Right lobe of liver (tissue), 6 donors: ENCODE measurements at regions not wholly inside any gene's neighbourhood (a gene's known extent, or its start where the extent isn't known, plus 50 kb on each side); places are given as distances from the start of the nearest gene placed in this dataset.

Source experiments
- ATAC-seq, 4 donors: fragments of 200-7000 bp; cut with Tn5 transposase; one replicate each; pipeline ENCODE4 v1.9.1; 2020; ENCODE audit warnings: mild to moderate bottlenecking in 4 of 4, moderate library complexity in 4 of 4
- DNase-seq, 3 donors: peaks; one replicate each; pipeline ENCODE4 v3.0.0-alpha.2; 2020
- H3K27ac ChIP-seq, 3 donors: fragments of 200-600 bp; one replicate each; pipeline ENCODE4 v1.8.0; 2022
- H3K27me3 ChIP-seq, 2 donors: fragments of 200-600 bp; one replicate each; pipeline ENCODE4 v1.8.0; 2022
- H3K36me3 ChIP-seq, 4 donors: fragments of 200-600 bp; sonication (generic) in 1 of 4; one replicate each; pipeline versions ENCODE4 v1.5.1 to v1.8.0; 2017 to 2022; ENCODE audit warnings: control low read depth in 1 of 4
- H3K4me1 ChIP-seq, 4 donors: fragments of 200-600 bp; sonication (generic) in 1 of 4; one replicate each; pipeline versions ENCODE4 v1.5.1 to v1.8.0; 2017 to 2022; ENCODE audit warnings: control low read depth in 1 of 4
- H3K4me3 ChIP-seq, 3 donors: fragments of 200-600 bp; one replicate each; pipeline ENCODE4 v1.8.0; 2022
- H3K9me3 ChIP-seq, 4 donors: fragments of 200-600 bp; sonication (generic) in 1 of 4; one replicate each; pipeline versions ENCODE4 v1.5.1 to v1.8.0; 2017 to 2022; ENCODE audit warnings: control low read depth in 1 of 4
- POLR2A ChIP-seq: fragments of 450-650 bp; IDR thresholded peaks from one replicate; pipeline ENCODE4 v1.6.1; 2017; ENCODE audit warnings: antibody characterized with exemption, mild to moderate bottlenecking
- WGBS: methylation state at CpG from one replicate; pipeline ENCODE4 v1.1.6; 2018; ENCODE audit warnings: low coverage, low lambda C conversion rate; ENCODE audit not compliant: insufficient coverage; ENCODE audit errors: missing lambda C conversion rate; 5-methylcytosine and 5-hydroxymethylcytosine counted together
- intact Hi-C, 2 donors: fragments of 100-400 bp; cut with DNase I; formaldehyde crosslinking; loops; one replicate each; pipeline versions ENCODE4 v1.11.2 to v1.14.1; 2022
- TF ChIP-seq, protein P1 (sequence below), 4 donors: fragments of 200-600 bp in 3 of 4; fragments of 450-650 bp in 1 of 4; IDR thresholded peaks; one replicate each; pipeline versions ENCODE4 v1.5.1 to v1.8.0; 2016 to 2022; ENCODE audit warnings: antibody characterized with exemption in 4 of 4, mild to moderate bottlenecking in 2 of 4
- donor health status: DM: no; HTN: yes; CAD: no.
- donor health status: DM: no; HTN: no; CAD: no.
- donor health status: DM: no; HTN: no; CAD: no.
- donor health status: DM: no; HTN: yes; CAD: no.
- donor health status: DM: no; HTN: yes; CAD: no.

DNA sequence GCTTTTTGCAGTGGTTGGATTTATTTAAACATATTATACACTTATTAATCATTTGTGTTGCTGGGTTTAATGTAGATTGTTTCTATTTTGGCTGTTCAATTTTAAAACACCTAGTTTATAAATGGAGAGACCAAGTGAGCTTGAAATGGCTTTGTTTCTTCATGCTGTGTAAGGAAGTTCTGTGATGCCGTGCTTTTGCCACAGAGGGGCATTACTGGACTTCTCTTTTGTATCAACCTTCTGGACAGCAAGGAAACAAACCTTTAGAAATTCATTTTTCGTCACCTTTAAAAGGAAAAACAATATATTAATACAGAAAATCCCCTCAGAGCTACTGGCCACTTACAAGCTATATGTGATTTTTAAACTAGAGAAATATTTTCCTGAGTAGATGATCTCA is 81.9 kb downstream of the DMRTA1 start:
- Histone ChIP-seq H3K9me3 (no peaks in the 10 kb centered on the region), H3K4me3 (no peak overlapping the region), H3K36me3 (no peaks in the 10 kb centered on the region), H3K4me1 (no peaks in the 10 kb centered on the region), H3K27me3 (no peaks in the 10 kb centered on the region), H3K27ac (no peak overlapping the region)
- 59% methylated on average over 2 of the region's 2 CpGs for WGBS
- no peak for ATAC-seq
- DNase-seq: no peak
- intact Hi-C loops: no loop called here
- TF ChIP-seq, protein P1, sequence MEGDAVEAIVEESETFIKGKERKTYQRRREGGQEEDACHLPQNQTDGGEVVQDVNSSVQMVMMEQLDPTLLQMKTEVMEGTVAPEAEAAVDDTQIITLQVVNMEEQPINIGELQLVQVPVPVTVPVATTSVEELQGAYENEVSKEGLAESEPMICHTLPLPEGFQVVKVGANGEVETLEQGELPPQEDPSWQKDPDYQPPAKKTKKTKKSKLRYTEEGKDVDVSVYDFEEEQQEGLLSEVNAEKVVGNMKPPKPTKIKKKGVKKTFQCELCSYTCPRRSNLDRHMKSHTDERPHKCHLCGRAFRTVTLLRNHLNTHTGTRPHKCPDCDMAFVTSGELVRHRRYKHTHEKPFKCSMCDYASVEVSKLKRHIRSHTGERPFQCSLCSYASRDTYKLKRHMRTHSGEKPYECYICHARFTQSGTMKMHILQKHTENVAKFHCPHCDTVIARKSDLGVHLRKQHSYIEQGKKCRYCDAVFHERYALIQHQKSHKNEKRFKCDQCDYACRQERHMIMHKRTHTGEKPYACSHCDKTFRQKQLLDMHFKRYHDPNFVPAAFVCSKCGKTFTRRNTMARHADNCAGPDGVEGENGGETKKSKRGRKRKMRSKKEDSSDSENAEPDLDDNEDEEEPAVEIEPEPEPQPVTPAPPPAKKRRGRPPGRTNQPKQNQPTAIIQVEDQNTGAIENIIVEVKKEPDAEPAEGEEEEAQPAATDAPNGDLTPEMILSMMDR (IDR thresholded peaks at IDR 0.05): peak in 1 of 4 donors; percentile 8
- no peak for TF ChIP-seq POLR2A

DNA sequence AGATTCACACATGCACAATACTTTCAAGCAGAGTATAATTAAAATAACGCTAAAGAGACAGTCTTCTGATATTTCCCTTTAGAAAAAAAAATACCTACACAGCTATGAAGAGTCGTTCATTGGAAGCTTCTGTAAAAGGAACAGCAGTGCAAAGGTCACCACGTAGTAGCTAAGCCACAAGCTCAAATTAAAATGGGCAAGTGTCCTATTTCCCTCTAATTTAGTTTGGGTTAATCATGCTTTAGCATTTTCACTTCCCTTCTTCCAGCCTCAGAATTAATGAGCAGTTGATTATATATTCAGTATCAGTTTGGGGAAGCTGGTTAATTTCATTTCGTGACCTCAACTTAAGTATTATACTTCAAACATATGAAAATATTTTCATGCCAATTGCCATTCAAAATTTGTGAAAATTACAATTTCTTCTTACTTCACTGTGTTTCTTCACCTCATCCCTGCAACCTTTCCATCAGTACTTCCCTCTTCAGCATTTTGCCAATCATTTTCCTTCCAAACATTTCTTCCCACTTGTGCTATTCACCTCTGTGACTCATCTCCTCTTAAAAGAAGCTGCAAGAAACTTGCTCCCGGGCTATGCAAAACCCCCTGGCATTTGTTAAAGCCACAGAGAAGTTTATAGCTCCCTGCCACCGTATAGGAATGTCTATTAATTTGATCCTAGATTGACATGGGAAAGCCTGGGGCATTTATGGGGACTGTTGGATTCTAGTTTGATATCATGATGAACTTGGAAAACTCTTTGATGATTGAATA is 83.0 kb downstream of the DMRTA1 start:
- Histone ChIP-seq H3K4me1 (no peaks in the 10 kb centered on the region), H3K27me3 (no peaks in the 10 kb centered on the region), H3K4me3 (no peak overlapping the region), H3K27ac (no peak overlapping the region), H3K36me3 (no peaks in the 10 kb centered on the region), H3K9me3 (no peaks in the 10 kb centered on the region)
- ATAC-seq: no peak
- TF ChIP-seq POLR2A: no peak
- TF ChIP-seq, protein P1 (IDR thresholded peaks at IDR 0.05): no peak
- 40% methylated on average over 6 of the region's 6 CpGs for WGBS
- intact Hi-C loops: no loop called here
- DNase-seq: no peak

- Histone ChIP-seq H3K4me1 (no peaks in the 10 kb centered on the region), H3K4me3 (no peak overlapping the region), H3K9me3 (no peaks in the 10 kb centered on the region), H3K27ac (no peak overlapping the region), H3K27me3 (no peaks in the 10 kb centered on the region), H3K36me3 (no peaks in the 10 kb centered on the region)
- ATAC-seq: no peak
- intact Hi-C loops: no loop called here
- DNase-seq: no peak
- TF ChIP-seq, protein P1 (IDR thresholded peaks at IDR 0.05): no peak
- no peak for TF ChIP-seq POLR2A
These were observed 89.2 kb downstream of the DMRTA1 start for GRCh38 chr9:22535780-22536179.

GRCh38 chr9:22537721-22538120 is 91.1 kb downstream of the DMRTA1 start:
- Histone ChIP-seq H3K27me3 (no peaks in the 10 kb centered on the region), H3K4me3 (no peak overlapping the region), H3K9me3 (no peaks in the 10 kb centered on the region), H3K4me1 (no peaks in the 10 kb centered on the region), H3K36me3 (no peaks in the 10 kb centered on the region), H3K27ac (no peak overlapping the region)
- no peak for TF ChIP-seq POLR2A
- TF ChIP-seq, protein P1 (IDR thresholded peaks at IDR 0.05): no peak
- ATAC-seq: no peak
- WGBS: 77% methylated on average over 5 of the region's 5 CpGs
- intact Hi-C loops: no loop called here
- no peak for DNase-seq

- 83% methylated on average over 2 of the region's 2 CpGs for WGBS
- DNase-seq (no peak), ATAC-seq (no peak)
- Histone ChIP-seq H3K36me3 (no peaks in the 10 kb centered on the region), H3K27me3 (no peaks in the 10 kb centered on the region), H3K27ac (no peak overlapping the region), H3K9me3 (no peaks in the 10 kb centered on the region), H3K4me3 (no peak overlapping the region), H3K4me1 (no peaks in the 10 kb centered on the region)
- no peak for TF ChIP-seq POLR2A
- TF ChIP-seq, protein P1 (IDR thresholded peaks at IDR 0.05): no peak
- intact Hi-C loops: no loop called here
These were observed 102.0 kb downstream of the DMRTA1 start for GRCh38 chr9:22548625-22549024.
